ENCODE measurements at regions not wholly inside any gene's neighbourhood (a gene's known extent, or its start where the extent isn't known, plus 50 kb on each side); places are given as distances from the start of the nearest gene placed in this dataset.

DNA sequence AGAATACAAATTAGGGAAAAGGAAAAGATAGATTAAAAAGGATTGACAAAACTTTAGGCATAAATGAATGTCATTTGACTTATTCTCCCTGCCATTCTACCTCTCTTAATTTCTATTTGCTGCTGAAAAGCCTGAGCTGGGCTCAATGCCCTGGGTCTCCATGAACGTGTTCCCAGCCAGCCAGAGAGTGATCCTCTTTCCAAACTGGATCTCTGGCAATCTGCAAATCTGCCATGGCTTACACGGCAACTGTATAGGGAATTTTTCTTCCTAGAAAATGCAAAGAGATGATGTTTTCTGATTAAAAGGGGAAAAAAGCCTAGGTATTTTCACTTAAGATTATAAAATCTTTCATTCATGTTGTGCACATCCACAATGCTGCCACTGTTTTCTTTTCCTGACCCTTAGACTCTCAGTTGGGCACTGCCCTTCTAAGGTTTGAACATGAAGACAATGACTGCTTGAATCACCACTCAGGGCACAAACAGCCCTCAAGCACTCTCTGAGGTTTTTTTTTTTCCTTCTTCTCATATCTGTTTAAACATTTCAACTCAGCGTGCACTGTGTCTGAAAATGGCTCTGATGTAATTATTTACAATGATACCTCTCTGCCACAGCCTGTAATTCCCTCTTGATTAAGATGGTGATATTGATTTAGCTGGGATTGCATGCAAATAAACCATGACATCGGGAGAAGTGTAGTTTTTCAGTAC is 60.3 kb downstream of the DACT1 start:
- Mint-ChIP-seq H3K36me3 (ENCODE audit: low read depth) (no peaks in the 10 kb centered on the region), H3K4me1 (no peaks in the 10 kb centered on the region), H3K9me3 (no peaks in the 10 kb centered on the region), H3K4me3 (no peak overlapping the region), H3K27me3 (peaks cover 2% of the 10 kb centered on the region), H3K27ac (no peak overlapping the region)
- no peak for DNase-seq
- intact Hi-C loops (cut with micrococcal nuclease): no loop called here

DNA sequence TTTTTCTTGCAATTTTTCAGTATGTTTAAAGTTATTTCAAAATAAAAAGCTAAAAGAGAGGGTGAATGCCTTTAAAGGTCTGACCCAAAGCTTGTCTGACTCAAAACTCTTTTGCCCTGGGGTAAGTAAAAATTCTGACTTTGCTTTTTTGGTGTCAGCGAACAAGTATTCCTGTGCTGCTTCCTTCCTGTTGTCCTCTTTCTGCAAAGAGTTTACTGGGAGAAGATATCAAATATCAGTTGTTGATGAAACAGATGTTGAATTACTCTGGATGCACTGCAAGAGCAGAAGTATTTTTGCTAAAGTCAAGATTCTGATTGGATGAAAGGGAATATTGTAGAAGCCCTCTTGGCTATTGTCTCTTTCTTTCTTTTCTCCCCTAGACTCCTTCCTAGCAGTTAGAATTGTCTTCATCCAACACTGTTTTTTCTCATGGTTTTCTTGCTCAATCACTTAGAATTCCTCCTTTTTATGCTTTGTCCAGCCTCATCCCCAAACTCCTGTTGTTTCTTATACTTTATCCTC is 62.0 kb downstream of the DACT1 start:
- no peak for DNase-seq
- Mint-ChIP-seq H3K4me3 (no peak overlapping the region), H3K4me1 (no peaks in the 10 kb centered on the region), H3K9me3 (no peaks in the 10 kb centered on the region), H3K36me3 (ENCODE audit: low read depth) (no peaks in the 10 kb centered on the region), H3K27me3 (peaks cover 2% of the 10 kb centered on the region), H3K27ac (no peak overlapping the region)
- intact Hi-C loops (cut with micrococcal nuclease): no loop called here

GRCh38 chr14:58701156-58701555 is 63.4 kb downstream of the DACT1 start:
- H3K4me1 Mint-ChIP-seq: no peaks in the 10 kb centered on the region
- intact Hi-C loops (cut with micrococcal nuclease): no loop called here

DNA sequence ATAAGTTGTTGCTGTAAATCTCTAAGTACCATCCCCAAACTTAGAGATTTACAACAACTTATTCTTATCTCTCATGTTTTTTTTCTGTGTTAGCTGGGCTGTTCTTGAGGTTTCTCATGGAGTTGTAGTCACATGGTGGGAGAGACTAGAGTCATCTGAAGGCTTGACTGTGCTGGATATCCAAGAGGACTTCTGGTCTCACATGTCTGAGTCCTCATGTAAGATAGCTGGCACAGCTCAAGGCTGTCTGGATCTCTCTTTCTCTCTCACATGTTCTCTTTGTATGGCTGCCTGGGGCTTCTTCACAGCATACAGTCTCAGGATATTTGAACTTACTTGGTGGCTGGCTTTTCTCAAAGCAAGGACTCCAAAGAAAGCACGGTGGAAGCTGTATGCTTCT is 63.8 kb downstream of the DACT1 start:
- intact Hi-C loops (cut with micrococcal nuclease): no loop called here
- H3K4me3 Mint-ChIP-seq: no peak overlapping the region
- no peak overlapping the region for H3K27ac Mint-ChIP-seq
- peaks cover 4% of the 10 kb centered on the region for H3K27me3 Mint-ChIP-seq
- no peaks in the 10 kb centered on the region for H3K36me3 Mint-ChIP-seq (ENCODE audit: low read depth)
- no peaks in the 10 kb centered on the region for H3K9me3 Mint-ChIP-seq
- DNase-seq: no peak
- H3K4me1 Mint-ChIP-seq: no peaks in the 10 kb centered on the region

More at GRCh38 chr14:58701156-58701555, 63.4 kb downstream of the DACT1 start:
- H3K27ac Mint-ChIP-seq: no peak overlapping the region
- DNase-seq: no peak
- H3K27me3 Mint-ChIP-seq: peaks cover 4% of the 10 kb centered on the region
- H3K4me3 Mint-ChIP-seq: no peak overlapping the region
- no peaks in the 10 kb centered on the region for H3K9me3 Mint-ChIP-seq
- no peaks in the 10 kb centered on the region for H3K36me3 Mint-ChIP-seq (ENCODE audit: low read depth)

DNA sequence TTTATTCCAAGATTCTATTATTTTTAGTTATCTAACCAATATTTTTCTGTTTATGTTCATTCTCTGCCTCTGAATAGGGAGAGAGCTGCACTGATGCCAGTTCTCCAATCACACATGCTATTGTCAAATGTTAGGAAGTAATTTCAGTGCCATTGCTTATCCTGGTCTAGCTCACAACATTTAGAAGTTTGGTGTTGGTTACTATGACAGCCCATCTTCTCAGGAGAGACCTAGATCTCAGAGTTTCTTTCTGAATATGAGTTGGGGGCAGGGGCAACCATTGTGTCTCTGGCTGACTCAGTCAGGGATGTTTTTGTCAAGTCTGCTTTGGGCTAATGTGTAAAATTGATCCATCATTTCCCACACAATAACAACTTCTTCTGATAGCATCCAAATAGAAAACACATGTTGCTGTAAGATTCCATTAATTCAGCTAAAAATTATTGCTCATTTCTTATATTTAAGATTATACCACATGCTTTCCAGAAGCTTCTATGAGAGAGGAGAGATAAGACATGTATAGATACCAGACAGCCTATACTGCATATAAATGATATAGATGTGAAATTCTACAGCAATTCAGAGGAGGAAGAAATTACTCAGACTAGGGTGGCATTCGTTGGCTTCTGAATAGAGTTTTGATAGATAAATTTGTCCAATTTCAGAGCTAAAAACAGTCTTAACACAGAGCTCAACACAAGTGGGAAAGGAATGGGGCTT is 64.8 kb downstream of the DACT1 start:
- H3K9me3 Mint-ChIP-seq: no peaks in the 10 kb centered on the region
- H3K4me1 Mint-ChIP-seq: no peaks in the 10 kb centered on the region
- DNase-seq: no peak
- H3K27me3 Mint-ChIP-seq: peaks cover 2% of the 10 kb centered on the region
- H3K27ac Mint-ChIP-seq: no peak overlapping the region
- intact Hi-C loops (cut with micrococcal nuclease): no loop called here
- no peak overlapping the region for H3K4me3 Mint-ChIP-seq
- no peaks in the 10 kb centered on the region for H3K36me3 Mint-ChIP-seq (ENCODE audit: low read depth)

GRCh38 chr14:58703161-58703506 is 65.4 kb downstream of the DACT1 start:
- Mint-ChIP-seq H3K4me1 (no peaks in the 10 kb centered on the region), H3K27me3 (peaks cover 2% of the 10 kb centered on the region), H3K36me3 (ENCODE audit: low read depth) (no peaks in the 10 kb centered on the region), H3K27ac (no peak overlapping the region), H3K4me3 (no peak overlapping the region), H3K9me3 (no peaks in the 10 kb centered on the region)
- DNase-seq: no peak
- intact Hi-C loops (cut with micrococcal nuclease): no loop called here

- Mint-ChIP-seq H3K9me3 (no peaks in the 10 kb centered on the region), H3K27me3 (peaks cover 2% of the 10 kb centered on the region), H3K36me3 (ENCODE audit: low read depth) (no peaks in the 10 kb centered on the region), H3K27ac (no peak overlapping the region), H3K4me3 (no peak overlapping the region), H3K4me1 (no peaks in the 10 kb centered on the region)
- no peak for DNase-seq
- intact Hi-C loops (cut with micrococcal nuclease): no loop called here
Observed at GRCh38 chr14:58705066-58705465, 67.3 kb downstream of the DACT1 start.

DNA sequence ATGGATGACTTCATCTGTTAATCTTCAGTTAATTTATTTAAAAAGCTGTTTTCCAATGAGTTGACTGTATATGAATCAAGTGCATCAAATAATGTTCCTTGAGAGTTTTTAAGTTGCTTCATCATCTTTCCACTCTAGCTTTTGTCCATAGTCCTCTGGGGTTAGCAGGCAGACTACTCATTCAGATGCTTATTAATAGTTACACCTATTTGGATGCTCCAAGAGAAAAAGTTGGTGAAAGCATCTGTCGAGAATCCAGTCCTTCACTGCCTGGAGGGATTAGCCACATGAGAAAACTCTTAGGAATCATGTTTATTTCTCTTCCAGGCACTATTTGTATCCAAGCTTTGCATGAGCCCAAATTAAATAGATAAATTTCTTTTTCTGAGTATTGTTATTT is 70.2 kb downstream of the DACT1 start:
- no peak overlapping the region for H3K4me3 Mint-ChIP-seq
- peaks cover 2% of the 10 kb centered on the region for H3K27me3 Mint-ChIP-seq
- H3K4me1 Mint-ChIP-seq: no peaks in the 10 kb centered on the region
- H3K27ac Mint-ChIP-seq: no peak overlapping the region
- H3K36me3 Mint-ChIP-seq (ENCODE audit: low read depth): no peaks in the 10 kb centered on the region
- no peaks in the 10 kb centered on the region for H3K9me3 Mint-ChIP-seq
- DNase-seq: no peak
- intact Hi-C loops (cut with micrococcal nuclease): no loop called here

DNA sequence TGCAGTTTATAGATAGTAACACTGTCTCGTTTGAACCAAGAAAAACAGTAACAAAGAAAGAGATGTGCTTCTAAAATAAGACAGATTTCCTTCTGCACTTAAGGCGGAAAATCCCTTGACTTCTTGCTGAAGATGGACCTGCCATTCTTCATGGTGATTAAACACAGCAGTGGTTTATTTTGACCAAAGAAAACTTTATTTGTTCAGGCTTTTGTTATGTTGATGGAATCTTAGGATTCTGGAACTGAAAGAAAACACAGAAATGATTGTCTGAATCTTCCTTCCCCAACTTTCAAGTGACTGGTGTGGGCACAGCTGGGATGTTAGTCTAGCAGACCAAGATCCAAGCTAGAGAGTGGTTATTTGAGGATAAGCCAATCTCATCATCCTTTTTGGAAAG is 72.2 kb downstream of the DACT1 start:
- Mint-ChIP-seq H3K9me3 (no peaks in the 10 kb centered on the region), H3K27me3 (peaks cover under 1% of the 10 kb centered on the region), H3K4me1 (no peaks in the 10 kb centered on the region), H3K36me3 (ENCODE audit: low read depth) (no peaks in the 10 kb centered on the region), H3K27ac (no peak overlapping the region), H3K4me3 (no peak overlapping the region)
- DNase-seq: no peak
- intact Hi-C loops (cut with micrococcal nuclease): no loop called here

- no peaks in the 10 kb centered on the region for H3K9me3 Mint-ChIP-seq
- H3K27me3 Mint-ChIP-seq: no peaks in the 10 kb centered on the region
- intact Hi-C loops (cut with micrococcal nuclease): no loop called here
- no peak for DNase-seq
- H3K36me3 Mint-ChIP-seq (ENCODE audit: low read depth): no peaks in the 10 kb centered on the region
- no peak overlapping the region for H3K4me3 Mint-ChIP-seq
- H3K4me1 Mint-ChIP-seq: peaks cover 2% of the 10 kb centered on the region
- H3K27ac Mint-ChIP-seq: no peak overlapping the region
Observed at GRCh38 chr14:58711382-58711781, 73.6 kb downstream of the DACT1 start.

DNA sequence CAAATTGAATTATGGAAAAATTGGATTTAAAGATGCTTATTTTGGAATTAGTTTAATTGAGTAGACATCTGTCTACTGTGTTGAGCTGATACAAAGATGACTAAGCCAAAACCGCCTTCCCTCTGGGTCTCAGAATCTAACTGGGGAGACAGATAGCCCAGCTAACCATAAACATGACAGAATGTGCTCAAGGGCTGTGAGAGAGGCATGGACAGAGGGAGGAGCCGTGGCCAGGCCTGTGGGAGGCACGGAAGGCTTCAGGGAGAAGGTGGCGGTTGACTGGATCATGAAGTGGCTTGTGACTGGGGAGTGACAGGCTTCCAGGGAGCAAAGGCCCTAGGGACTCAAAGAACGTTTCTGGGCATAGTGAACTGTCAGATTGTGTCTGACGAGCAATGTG is 74.6 kb downstream of the DACT1 start:
- DNase-seq: no peak
- Mint-ChIP-seq H3K27me3 (no peaks in the 10 kb centered on the region), H3K4me1 (peaks cover 4% of the 10 kb centered on the region), H3K36me3 (ENCODE audit: low read depth) (no peaks in the 10 kb centered on the region), H3K9me3 (peaks cover 2% of the 10 kb centered on the region), H3K4me3 (no peak overlapping the region), H3K27ac (no peak overlapping the region)
- intact Hi-C loops (cut with micrococcal nuclease): no loop called here

DNA sequence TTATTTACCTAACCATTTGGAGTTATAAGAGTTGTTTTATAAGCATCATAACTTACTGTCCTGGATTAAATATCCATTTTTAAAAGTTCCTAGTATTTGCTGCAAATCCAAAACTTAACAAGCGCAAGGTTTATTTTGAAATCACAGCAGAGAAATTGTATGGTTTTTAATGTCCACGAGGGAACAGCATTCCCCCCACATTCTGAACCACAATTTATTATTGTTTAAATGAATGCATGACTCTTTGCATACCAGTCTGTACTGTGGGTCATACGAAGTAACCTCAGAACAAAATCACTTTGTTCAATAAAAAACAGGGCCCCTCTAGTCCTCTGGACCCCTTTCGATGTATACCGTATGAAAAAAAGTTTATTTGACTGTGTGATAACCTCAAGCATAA is 75.9 kb downstream of the DACT1 start:
- no peak for DNase-seq
- H3K27me3 Mint-ChIP-seq: no peaks in the 10 kb centered on the region
- peaks cover 4% of the 10 kb centered on the region for H3K4me1 Mint-ChIP-seq
- peaks cover 2% of the 10 kb centered on the region for H3K9me3 Mint-ChIP-seq
- no peak overlapping the region for H3K27ac Mint-ChIP-seq
- no peak overlapping the region for H3K4me3 Mint-ChIP-seq
- H3K36me3 Mint-ChIP-seq (ENCODE audit: low read depth): no peaks in the 10 kb centered on the region
- intact Hi-C loops (cut with micrococcal nuclease): no loop called here

DNA sequence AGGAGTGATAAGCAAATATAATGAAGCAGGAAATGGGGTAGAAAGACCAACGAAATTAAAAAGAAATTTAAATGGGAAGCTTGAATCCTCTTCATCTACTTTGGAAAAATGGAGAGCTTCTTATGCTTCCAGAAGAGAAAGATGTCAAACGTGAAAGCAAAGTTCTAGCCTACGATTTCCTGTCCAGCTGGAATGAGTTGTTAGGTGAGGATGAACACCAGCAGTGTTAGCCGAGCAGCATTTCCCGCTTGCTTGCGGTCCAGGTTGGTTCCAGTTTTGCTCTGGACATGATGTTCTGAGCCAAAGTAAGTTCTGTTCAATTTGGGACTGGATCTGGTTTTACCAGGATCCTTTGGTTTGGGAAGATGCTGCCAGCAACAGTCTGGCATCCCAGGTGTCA is 78.9 kb downstream of the DACT1 start:
- Mint-ChIP-seq H3K4me3 (no peak overlapping the region), H3K27ac (no peak overlapping the region), H3K27me3 (no peaks in the 10 kb centered on the region), H3K4me1 (peaks cover 4% of the 10 kb centered on the region), H3K36me3 (ENCODE audit: low read depth) (no peaks in the 10 kb centered on the region), H3K9me3 (peaks cover 2% of the 10 kb centered on the region)
- intact Hi-C loops (cut with micrococcal nuclease): no loop called here
- no peak for DNase-seq

DNA sequence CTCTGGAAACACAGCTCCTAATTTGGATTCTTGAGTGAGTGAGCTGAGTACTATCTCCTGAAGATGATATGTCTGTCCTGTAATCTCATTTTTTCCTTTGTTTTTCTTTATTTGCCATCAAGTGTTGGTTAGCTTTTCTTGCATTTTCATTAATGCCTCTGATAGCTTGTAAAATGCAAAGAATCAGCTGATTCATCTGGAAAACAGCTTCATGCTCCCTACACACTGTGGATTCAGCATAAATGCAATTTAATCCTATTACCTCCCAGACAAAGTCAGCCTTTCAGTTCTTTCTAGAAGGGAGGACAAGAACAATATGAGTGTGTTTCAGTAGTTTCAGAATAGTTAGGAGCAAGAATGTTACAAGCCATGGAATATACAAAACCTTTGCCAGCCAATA is 79.4 kb downstream of the DACT1 start:
- Mint-ChIP-seq H3K9me3 (peaks cover 2% of the 10 kb centered on the region), H3K4me3 (no peak overlapping the region), H3K27ac (no peak overlapping the region), H3K27me3 (no peaks in the 10 kb centered on the region), H3K4me1 (peaks cover 4% of the 10 kb centered on the region), H3K36me3 (ENCODE audit: low read depth) (no peaks in the 10 kb centered on the region)
- no peak for DNase-seq
- intact Hi-C loops (cut with micrococcal nuclease): no loop called here

Measured in activated CD4-positive, alpha-beta T cell treated with anti-CD3 and anti-CD28 coated beads, Interleukin-2, amount 10 ng/mL, durations not matched to agents 24 days and 14 days (primary cell).